AG20443 (cell line): ENCODE measurements at regions not wholly inside any gene's neighbourhood (a gene's known extent, or its start where the extent isn't known, plus 50 kb on each side); places are given as distances from the start of the nearest gene placed in this dataset.
"Not testable (repeated sequence)": the region's sequence is repeated elsewhere in the genome, so short reads cannot be mapped to it uniquely, and the experiment has no call there.

ENCODE experiments used
- DNase-seq: peaks from one replicate; pipeline ENCODE4 v3.0.0; 2012; ENCODE audit warnings: low spot score, mixed read lengths

GRCh38 chr7:119596651-119597050 is 676.3 kb upstream of the KCND2 start:
- no peak for DNase-seq

GRCh38 chr7:119606297-119606696 is 666.7 kb upstream of the KCND2 start:
- no peak for DNase-seq

GRCh38 chr7:119620769-119621168 is 652.2 kb upstream of the KCND2 start:
- DNase-seq = no peak

GRCh38 chr7:119623427-119623826 is 649.5 kb upstream of the KCND2 start:
- DNase-seq = no peak

- no peak for DNase-seq
Measured at GRCh38 chr7:119630406-119630969, 642.5 kb upstream of the KCND2 start.

- DNase-seq = not testable (repeated sequence)
Measured at GRCh38 chr7:119633812-119634211, 639.2 kb upstream of the KCND2 start.

- no peak for DNase-seq
Measured at GRCh38 chr7:119640326-119640725, 632.6 kb upstream of the KCND2 start.

GRCh38 chr7:119640861-119641260 is 632.1 kb upstream of the KCND2 start:
- no peak for DNase-seq

GRCh38 chr7:119643558-119643957 is 629.4 kb upstream of the KCND2 start:
- DNase-seq = no peak

GRCh38 chr7:119647286-119647685 is 625.7 kb upstream of the KCND2 start:
- DNase-seq = no peak

GRCh38 chr7:119648752-119649151 is 624.2 kb upstream of the KCND2 start:
- not testable (repeated sequence) for DNase-seq

- no peak for DNase-seq
Measured at GRCh38 chr7:119660080-119660479, 612.9 kb upstream of the KCND2 start.

GRCh38 chr7:119664601-119665000 is 608.4 kb upstream of the KCND2 start:
- peak; percentile 6 for DNase-seq

GRCh38 chr7:119665796-119666195 is 607.2 kb upstream of the KCND2 start:
- DNase-seq = no peak

GRCh38 chr7:119681336-119681735 is 591.6 kb upstream of the KCND2 start:
- no peak for DNase-seq

GRCh38 chr7:119684763-119685162 is 588.2 kb upstream of the KCND2 start:
- no peak for DNase-seq

- DNase-seq = no peak
Measured at GRCh38 chr7:119685906-119686305, 587.1 kb upstream of the KCND2 start.

- no peak for DNase-seq
Measured at GRCh38 chr7:119688831-119689230, 584.1 kb upstream of the KCND2 start.

GRCh38 chr7:119692541-119692940 is 580.4 kb upstream of the KCND2 start:
- DNase-seq = no peak

- no peak for DNase-seq
Measured at GRCh38 chr7:119694506-119694905, 578.5 kb upstream of the KCND2 start.

GRCh38 chr7:119696336-119696735 is 576.6 kb upstream of the KCND2 start:
- no peak for DNase-seq

GRCh38 chr7:119703895-119704294 is 569.1 kb upstream of the KCND2 start:
- DNase-seq = no peak

- DNase-seq = no peak
Measured at GRCh38 chr7:119706608-119707007, 566.4 kb upstream of the KCND2 start.

GRCh38 chr7:119708891-119709290 is 564.1 kb upstream of the KCND2 start:
- no peak for DNase-seq

GRCh38 chr7:119711104-119711503 is 561.9 kb upstream of the KCND2 start:
- DNase-seq = no peak
